Cardiac muscle cell (in vitro differentiated cells and primary cell): ENCODE measurements at regions not wholly inside any gene's neighbourhood (a gene's known extent, or its start where the extent isn't known, plus 50 kb on each side); places are given as distances from the start of the nearest gene placed in this dataset.
A peak's percentile ranks its signal among the peaks of the same experiment; 100 is the strongest.
"Not testable (repeated sequence)": the region's sequence is repeated elsewhere in the genome, so short reads cannot be mapped to it uniquely, and the experiment has no call there.

Experiments used
- DNase-seq, 2 donors: peaks; one replicate each; pipeline versions ENCODE4 v3.0.0 to v3.0.0-alpha.2; 2010 to 2017; ENCODE audit warnings: low read depth in 1 of 2, low spot score in 1 of 2
- H3K27ac ChIP-seq: fragments of 200-600 bp; sonication (generic); 2 replicates; pipeline ENCODE4 v1.5.1; 2016
- H3K27me3 ChIP-seq: fragments of 200-600 bp; sonication (generic); 2 replicates; pipeline ENCODE4 v1.6.0; 2016; ENCODE audit warnings: control low read depth
- H3K36me3 ChIP-seq: fragments of 200-600 bp; sonication (generic); 2 replicates; pipeline ENCODE4 v1.5.1; 2016; ENCODE audit warnings: control low read depth
- H3K4me1 ChIP-seq: fragments of 200-600 bp; sonication (generic); 2 replicates; pipeline ENCODE4 v1.8.1; 2017; ENCODE audit warnings: low read depth, mild to moderate bottlenecking, mixed run types
- H3K4me3 ChIP-seq: fragments of 200-600 bp; sonication (generic); 2 replicates; pipeline ENCODE4 v1.5.1; 2016; ENCODE audit warnings: mild to moderate bottlenecking
- H3K9me3 ChIP-seq: fragments of 200-600 bp; sonication (generic); 2 replicates; pipeline ENCODE4 v1.5.1; 2017; ENCODE audit warnings: low read depth, mild to moderate bottlenecking, control low read depth
- TF ChIP-seq, protein P1 (sequence below): IDR thresholded peaks from 2 replicates; pipeline ENCODE4 v1.5.1; 2012; ENCODE audit warnings: low read depth, mild to moderate bottlenecking, low read length

GRCh38 chr11:115636753-115637527, 132.7 kb upstream of the CADM1 start:
- no peak overlapping the region for H3K27ac ChIP-seq
- DNase-seq, result no peak
- no peaks in the 10 kb centered on the region for H3K9me3 ChIP-seq
- no peaks in the 10 kb centered on the region for H3K27me3 ChIP-seq
- TF ChIP-seq, protein P1, sequence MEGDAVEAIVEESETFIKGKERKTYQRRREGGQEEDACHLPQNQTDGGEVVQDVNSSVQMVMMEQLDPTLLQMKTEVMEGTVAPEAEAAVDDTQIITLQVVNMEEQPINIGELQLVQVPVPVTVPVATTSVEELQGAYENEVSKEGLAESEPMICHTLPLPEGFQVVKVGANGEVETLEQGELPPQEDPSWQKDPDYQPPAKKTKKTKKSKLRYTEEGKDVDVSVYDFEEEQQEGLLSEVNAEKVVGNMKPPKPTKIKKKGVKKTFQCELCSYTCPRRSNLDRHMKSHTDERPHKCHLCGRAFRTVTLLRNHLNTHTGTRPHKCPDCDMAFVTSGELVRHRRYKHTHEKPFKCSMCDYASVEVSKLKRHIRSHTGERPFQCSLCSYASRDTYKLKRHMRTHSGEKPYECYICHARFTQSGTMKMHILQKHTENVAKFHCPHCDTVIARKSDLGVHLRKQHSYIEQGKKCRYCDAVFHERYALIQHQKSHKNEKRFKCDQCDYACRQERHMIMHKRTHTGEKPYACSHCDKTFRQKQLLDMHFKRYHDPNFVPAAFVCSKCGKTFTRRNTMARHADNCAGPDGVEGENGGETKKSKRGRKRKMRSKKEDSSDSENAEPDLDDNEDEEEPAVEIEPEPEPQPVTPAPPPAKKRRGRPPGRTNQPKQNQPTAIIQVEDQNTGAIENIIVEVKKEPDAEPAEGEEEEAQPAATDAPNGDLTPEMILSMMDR, result no peak
- no peak overlapping the region for H3K4me3 ChIP-seq
- H3K4me1 ChIP-seq, result peaks cover 6% of the 10 kb centered on the region
- no peaks in the 10 kb centered on the region for H3K36me3 ChIP-seq

- H3K4me3 ChIP-seq, H3K27ac ChIP-seq, H3K9me3 ChIP-seq, DNase-seq, H3K27me3 ChIP-seq, H3K36me3 ChIP-seq: not testable (repeated sequence)
- peaks cover 18% of the 10 kb centered on the region for H3K4me1 ChIP-seq
Measured at GRCh38 chr11:115633977-115634376, 129.8 kb upstream of the CADM1 start.

GRCh38 chr11:115632061-115632460, 127.8 kb upstream of the CADM1 start:
- Histone ChIP-seq H3K27me3 (no peaks in the 10 kb centered on the region), H3K27ac (no peak overlapping the region), H3K9me3 (no peaks in the 10 kb centered on the region), H3K36me3 (no peaks in the 10 kb centered on the region), H3K4me1 (peaks cover 25% of the 10 kb centered on the region), H3K4me3 (no peak overlapping the region)
- TF ChIP-seq, protein P1, result no peak
- peak in 1 of 2 donors; percentile 34 for DNase-seq

DNA sequence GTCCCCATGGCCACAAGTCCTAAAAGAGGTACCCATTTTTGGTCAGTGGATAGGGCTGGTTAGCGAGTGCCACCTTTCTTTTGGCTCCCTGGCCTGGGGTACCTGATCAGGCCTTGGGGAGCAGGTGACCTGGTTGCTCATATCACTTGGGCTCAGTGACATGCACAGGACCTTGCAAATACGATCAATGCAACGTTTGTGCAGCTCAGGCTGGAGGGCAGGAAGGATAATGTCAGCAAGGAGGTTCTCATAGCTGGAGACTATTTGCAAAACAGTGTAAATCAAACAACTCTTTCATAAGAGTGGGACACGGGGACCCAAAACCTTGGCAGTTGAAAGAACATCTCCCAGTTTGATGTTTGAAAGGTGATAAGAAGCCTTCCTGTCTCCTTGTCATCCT, 127.4 kb upstream of the CADM1 start:
- Histone ChIP-seq H3K27me3 (no peaks in the 10 kb centered on the region), H3K9me3 (no peaks in the 10 kb centered on the region), H3K27ac (no peak overlapping the region), H3K36me3 (no peaks in the 10 kb centered on the region), H3K4me3 (no peak overlapping the region), H3K4me1 (peaks cover 22% of the 10 kb centered on the region)
- DNase-seq, result no peak
- TF ChIP-seq, protein P1, result no peak

DNA sequence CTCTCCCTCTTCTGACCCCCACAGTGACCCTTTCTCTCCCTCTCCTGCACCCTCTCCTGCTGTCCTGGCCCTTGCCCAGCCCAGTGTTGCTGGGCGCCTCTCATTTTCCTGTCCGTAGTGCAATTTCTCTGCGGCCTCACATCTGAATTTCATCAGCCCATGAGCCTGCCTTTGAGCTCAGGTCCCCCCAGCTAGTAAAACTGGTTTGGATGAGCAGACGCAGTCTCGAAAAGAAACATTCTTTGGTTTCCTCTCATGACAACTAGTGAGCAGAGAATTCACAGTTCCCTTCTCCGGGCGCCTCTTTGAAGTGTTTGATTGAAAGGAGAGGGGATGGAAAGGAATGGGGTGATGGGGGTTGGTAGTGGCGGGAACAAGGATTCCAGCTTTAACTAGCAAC, 126.0 kb upstream of the CADM1 start:
- Histone ChIP-seq H3K36me3 (no peaks in the 10 kb centered on the region), H3K4me1 (peaks cover 22% of the 10 kb centered on the region), H3K27me3 (no peaks in the 10 kb centered on the region), H3K9me3 (no peaks in the 10 kb centered on the region), H3K27ac (no peak overlapping the region), H3K4me3 (no peak overlapping the region)
- DNase-seq, result no peak
- TF ChIP-seq, protein P1, result no peak

GRCh38 chr11:115629456-115630015, 125.3 kb upstream of the CADM1 start:
- no peak for DNase-seq
- H3K4me1 ChIP-seq, result peaks cover 22% of the 10 kb centered on the region
- no peak overlapping the region for H3K4me3 ChIP-seq
- no peaks in the 10 kb centered on the region for H3K9me3 ChIP-seq
- no peaks in the 10 kb centered on the region for H3K36me3 ChIP-seq
- TF ChIP-seq, protein P1, result no peak
- no peaks in the 10 kb centered on the region for H3K27me3 ChIP-seq
- H3K27ac ChIP-seq, result no peak overlapping the region
